Uterus (tissue), 2 donors: ENCODE measurements at regions not wholly inside any gene's neighbourhood (a gene's known extent, or its start where the extent isn't known, plus 50 kb on each side); places are given as distances from the start of the nearest gene placed in this dataset.

Source experiments
- CTCF ChIP-seq, 4 experiments: fragments of 200-600 bp in 2 of 4; fragments of 450-650 bp in 2 of 4; sonication (generic) in 2 of 4; IDR thresholded peaks; one replicate each; pipeline ENCODE4 v1.5.1; 2016 to 2019; ENCODE audit warnings: antibody characterized with exemption in 4 of 4, mild to moderate bottlenecking in 2 of 4, moderate library complexity in 1 of 4
- POLR2A ChIP-seq, 2 donors: fragments of 450-650 bp; IDR thresholded peaks; one replicate each; pipeline ENCODE4 v1.6.1; 2016; ENCODE audit warnings: antibody characterized with exemption in 2 of 2, mild to moderate bottlenecking in 1 of 2, moderate library complexity in 1 of 2

- no peak for TF ChIP-seq CTCF (IDR thresholded peaks at IDR 0.05)
- TF ChIP-seq POLR2A (IDR thresholded peaks at IDR 0.05), result no peak
These were observed 101.9 kb downstream of the SMIM20 start for GRCh38 chr4:26015906-26016305.
